Ovary (tissue), 7 donors: ENCODE measurements at regions not wholly inside any gene's neighbourhood (a gene's known extent, or its start where the extent isn't known, plus 50 kb on each side); places are given as distances from the start of the nearest gene placed in this dataset.

Source experiments
- DNase-seq, 5 donors: peaks; one replicate each; pipeline ENCODE4 v3.0.0-alpha.2; 2019 to 2020
- H3K27ac ChIP-seq, 2 donors: fragments of 200-600 bp; one replicate each; pipeline versions ENCODE4 v1.5.1 to v1.8.0; 2019 to 2022
- H3K27me3 ChIP-seq: fragments of 200-600 bp; one replicate; pipeline ENCODE4 v1.8.0; 2022
- H3K36me3 ChIP-seq: fragments of 200-600 bp; sonication (generic); one replicate; pipeline ENCODE4 v1.5.1; 2019
- H3K4me1 ChIP-seq: one replicate; pipeline ENCODE4 v1.8.1; 2013; ENCODE audit warnings: mild to moderate bottlenecking, moderate library complexity; ENCODE audit not compliant: insufficient read depth
- H3K4me3 ChIP-seq: fragments of 200-600 bp; sonication (generic); one replicate; pipeline ENCODE4 v1.5.1; 2017
- H3K9me3 ChIP-seq, 2 donors: fragments of 200-600 bp in 1 of 2; sonication (generic) in 1 of 2; one replicate each; pipeline versions ENCODE4 v1.5.1 to v1.8.1; 2013 to 2019; ENCODE audit warnings: mild to moderate bottlenecking in 1 of 2, moderate library complexity in 1 of 2
- CTCF ChIP-seq, 3 donors: fragments of 450-650 bp in 2 of 3; fragments of 200-600 bp in 1 of 3; IDR thresholded peaks; one replicate each; pipeline versions ENCODE4 v1.5.1 to v1.8.0; 2016 to 2022; ENCODE audit warnings: antibody characterized with exemption in 3 of 3, mild to moderate bottlenecking in 1 of 3
- EP300 ChIP-seq: sonication (generic); formaldehyde crosslinking; IDR thresholded peaks from one replicate; pipeline ENCODE4 v1.6.1; 2017; ENCODE audit warnings: antibody characterized with exemption
- POLR2A ChIP-seq: fragments of 450-650 bp; IDR thresholded peaks from one replicate; pipeline ENCODE4 v1.6.1; 2017; ENCODE audit warnings: antibody characterized with exemption, mild to moderate bottlenecking, moderate library complexity
- WGBS, 3 donors: extraction: QIAGEN DNeasy Blood & Tissue Kit in 1 of 3; methylation state at CpG; one replicate each; pipeline versions ENCODE4 v1.1.5 to v1.1.7; 2013 to 2017; 5-methylcytosine and 5-hydroxymethylcytosine counted together
- intact Hi-C, 4 donors: fragments of 100-400 bp; cut with DNase I; formaldehyde crosslinking; loops; one replicate each; pipeline versions ENCODE4 v1.11.0 to v1.15.1; 2022 to 2023
- donor health status: DM: no; HTN: no; CAD: no; lungs with moderate emphysema.
- donor health status: DM: no; HTN: no; CAD: no.
- donor health status: Bipolar disorder and iron deficiency.
- donor health status: DM: no; HTN: no; CAD: no.
- donor health status: DM: yes; HTN: yes; CAD: no.

DNA sequence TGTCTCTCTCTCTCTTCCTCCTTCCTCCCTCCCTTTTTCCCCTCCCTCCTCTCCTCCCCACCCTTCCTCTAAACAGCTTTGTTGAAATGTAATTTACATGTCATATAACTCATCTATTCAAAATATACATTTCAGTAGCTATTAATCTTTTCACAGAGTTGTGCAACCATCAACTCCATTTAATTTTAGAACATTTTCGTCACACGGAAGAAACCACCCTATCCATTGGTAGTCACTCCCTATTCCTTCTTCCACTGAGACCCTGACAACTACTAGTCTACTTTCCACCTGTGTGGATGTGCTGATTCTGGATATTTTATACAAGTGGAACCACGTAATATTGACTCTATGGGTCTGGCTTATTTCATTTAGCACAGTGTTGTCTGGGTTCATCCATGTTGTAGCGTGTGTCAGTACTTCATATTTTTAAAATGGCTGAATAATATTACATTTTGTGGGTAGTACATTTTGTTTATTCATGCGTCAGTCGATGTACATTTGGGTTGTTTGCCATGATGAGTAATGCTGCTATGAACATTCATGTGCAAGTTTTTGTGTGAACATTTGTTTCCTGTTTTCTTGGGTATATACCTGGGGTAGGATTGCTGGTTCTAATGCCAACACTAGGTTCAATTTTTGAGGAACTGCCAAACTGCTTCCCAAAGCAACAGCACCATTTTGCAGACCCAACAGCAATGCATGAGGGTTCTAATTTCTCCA is 100.1 kb upstream of the GCFC2 start:
- H3K27me3 ChIP-seq, result no peaks in the 10 kb centered on the region
- no peak overlapping the region for H3K27ac ChIP-seq
- H3K9me3 ChIP-seq, result no peaks in the 10 kb centered on the region
- no peak for DNase-seq
- TF ChIP-seq CTCF (IDR thresholded peaks at IDR 0.05), result no peak
- TF ChIP-seq POLR2A, result no peak
- TF ChIP-seq EP300, result no peak
- 91 to 92% (median 92%) methylated on average over 6 of the region's 6 CpGs for WGBS, 3 donors
- no peaks in the 10 kb centered on the region for H3K4me1 ChIP-seq
- H3K36me3 ChIP-seq, result no peaks in the 10 kb centered on the region
- no peak overlapping the region for H3K4me3 ChIP-seq
- intact Hi-C loops, result no loop called here

DNA sequence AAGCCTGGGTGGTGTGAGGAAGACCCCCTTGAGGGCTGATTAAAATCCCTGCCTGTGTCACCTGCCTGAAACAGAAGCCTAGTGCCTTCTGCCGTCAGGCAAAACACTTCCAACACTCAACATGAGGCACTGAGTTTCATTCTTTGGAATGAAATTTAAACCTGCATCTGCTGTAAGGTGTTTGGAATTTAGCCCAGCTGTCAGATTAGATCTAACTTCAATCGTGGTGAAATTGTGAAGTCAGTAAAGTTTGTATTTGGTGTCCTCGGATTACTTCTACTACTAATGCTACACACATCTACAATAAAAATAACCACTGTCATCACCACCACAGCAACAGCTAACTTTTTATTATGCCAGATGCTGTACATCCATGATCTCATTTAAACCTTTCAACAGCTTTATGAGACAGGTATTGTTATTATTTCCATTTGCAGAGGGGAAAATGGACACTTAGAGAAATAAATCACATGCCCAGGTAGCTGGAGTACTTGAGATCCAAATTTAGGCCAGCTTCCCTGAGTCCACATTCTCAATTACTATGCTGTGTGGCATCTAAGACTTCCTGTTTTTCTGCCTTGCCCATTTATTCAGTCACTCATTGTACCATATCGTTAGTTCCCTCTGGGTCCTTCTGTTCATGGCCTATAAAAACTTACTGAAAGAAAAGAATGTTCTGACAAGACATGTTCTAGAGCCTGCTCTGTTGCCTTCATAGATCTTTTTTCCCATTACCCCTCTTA is 98.2 kb upstream of the GCFC2 start:
- no peaks in the 10 kb centered on the region for H3K4me1 ChIP-seq
- TF ChIP-seq EP300, result no peak
- no peak for TF ChIP-seq POLR2A
- no peak for TF ChIP-seq CTCF (IDR thresholded peaks at IDR 0.05)
- H3K27ac ChIP-seq, result no peak overlapping the region
- no peaks in the 10 kb centered on the region for H3K36me3 ChIP-seq
- intact Hi-C loops, result no loop called here
- no peaks in the 10 kb centered on the region for H3K27me3 ChIP-seq
- no peak for DNase-seq
- no peak overlapping the region for H3K4me3 ChIP-seq
- WGBS, 3 donors, result 64 to 67% (median 67%) methylated on average over 4 of the region's 4 CpGs
- H3K9me3 ChIP-seq, result no peaks in the 10 kb centered on the region

GRCh38 chr2:75807992-75808391 is 97.3 kb upstream of the GCFC2 start:
- H3K36me3 ChIP-seq, result no peaks in the 10 kb centered on the region
- DNase-seq, result no peak
- no peaks in the 10 kb centered on the region for H3K9me3 ChIP-seq
- no peaks in the 10 kb centered on the region for H3K4me1 ChIP-seq
- 89 to 90% (median 90%) methylated on average over 2 of the region's 2 CpGs for WGBS, 3 donors
- no peak overlapping the region for H3K27ac ChIP-seq
- no peak overlapping the region for H3K4me3 ChIP-seq
- TF ChIP-seq POLR2A, result no peak
- TF ChIP-seq CTCF (IDR thresholded peaks at IDR 0.05), result no peak
- no peak for TF ChIP-seq EP300
- intact Hi-C loops, result no loop called here
- no peaks in the 10 kb centered on the region for H3K27me3 ChIP-seq

DNA sequence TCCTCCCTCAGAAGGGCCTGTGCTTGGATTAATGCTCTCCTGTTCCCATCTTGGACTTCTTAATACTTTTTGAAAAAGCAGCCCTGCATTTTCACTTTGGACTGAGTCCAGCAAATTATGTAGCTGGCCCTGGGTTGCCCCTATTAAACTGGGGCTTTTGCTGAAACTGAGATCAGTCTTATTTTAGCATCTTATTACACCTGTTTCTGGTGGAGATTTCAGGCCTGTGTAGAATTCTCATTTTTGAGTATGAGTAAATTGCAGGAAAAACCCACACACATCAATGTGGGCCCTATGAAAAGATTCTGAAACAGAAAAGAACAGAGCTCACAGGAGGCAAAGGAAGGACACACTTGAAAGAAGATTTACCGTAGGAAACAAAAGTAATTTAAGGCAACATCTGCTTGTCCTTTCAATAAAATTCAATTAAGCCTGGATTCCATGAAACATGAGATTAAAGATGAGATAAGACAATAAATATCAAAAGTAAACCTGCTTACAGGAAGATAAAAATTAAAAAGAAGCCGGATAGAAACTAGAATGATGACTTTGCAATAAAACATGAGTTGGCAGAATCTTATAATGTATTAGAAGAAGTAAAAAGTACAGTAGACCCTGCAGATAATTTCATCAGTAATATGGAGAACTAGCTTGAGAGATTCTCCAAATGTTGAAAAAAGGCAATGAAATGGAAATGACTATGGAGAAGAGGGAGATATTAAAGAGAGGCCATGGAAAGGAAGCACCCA is 90.7 kb upstream of the GCFC2 start:
- no peak overlapping the region for H3K4me3 ChIP-seq
- WGBS, 3 donors, result 81 to 86% (median 84%) methylated on average over 2 of the region's 2 CpGs
- intact Hi-C loops, result no loop called here
- H3K4me1 ChIP-seq, result no peaks in the 10 kb centered on the region
- H3K36me3 ChIP-seq, result no peaks in the 10 kb centered on the region
- H3K27me3 ChIP-seq, result no peaks in the 10 kb centered on the region
- no peak overlapping the region for H3K27ac ChIP-seq
- DNase-seq, result no peak
- H3K9me3 ChIP-seq, result no peaks in the 10 kb centered on the region
- TF ChIP-seq EP300, result no peak
- TF ChIP-seq CTCF (IDR thresholded peaks at IDR 0.05), result no peak
- no peak for TF ChIP-seq POLR2A
